DOHH2 (cell line): ENCODE measurements at regions not wholly inside any gene's neighbourhood (a gene's known extent, or its start where the extent isn't known, plus 50 kb on each side); places are given as distances from the start of the nearest gene placed in this dataset.

Experiments
- H3F3A ChIP-seq: fragments of 200-600 bp; sonication (generic), shearing (Covaris generic); 2 replicates; pipeline ENCODE4 v1.6.0; 2016; ENCODE audit warnings: antibody characterized with exemption, mild to moderate bottlenecking; ENCODE audit not compliant: control insufficient read depth, insufficient read depth
- H3K27ac ChIP-seq: fragments of 200-600 bp; sonication (generic); 2 replicates; pipeline ENCODE4 v1.5.1; 2014; ENCODE audit warnings: low read depth, mild to moderate bottlenecking, low read length, moderate library complexity
- H3K27me3 ChIP-seq: fragments of 200-600 bp; sonication (generic); 2 replicates; pipeline ENCODE4 v1.6.1; 2014; ENCODE audit warnings: mild to moderate bottlenecking, low read length, mixed read lengths; ENCODE audit not compliant: control insufficient read depth
- H3K36me3 ChIP-seq: fragments of 200-600 bp; sonication (generic); 2 replicates; pipeline ENCODE4 v1.6.1; 2014; ENCODE audit warnings: mild to moderate bottlenecking, low read length, moderate library complexity, mixed read lengths; ENCODE audit not compliant: control insufficient read depth
- H3K4me1 ChIP-seq: fragments of 200-600 bp; sonication (generic); 2 replicates; pipeline ENCODE4 v1.6.1; 2014; ENCODE audit warnings: mild to moderate bottlenecking, low read length, mixed read lengths; ENCODE audit not compliant: control insufficient read depth
- H3K4me2 ChIP-seq: fragments of 200-600 bp; sonication (generic); 2 replicates; pipeline ENCODE4 v1.6.0; 2014; ENCODE audit warnings: mild to moderate bottlenecking, low read length, moderate library complexity
- H3K4me3 ChIP-seq: fragments of 200-600 bp; sonication (generic); 2 replicates; pipeline ENCODE4 v1.5.1; 2014; ENCODE audit warnings: mild to moderate bottlenecking, low read length, mixed read lengths
- H3K79me2 ChIP-seq: fragments of 200-600 bp; sonication (generic); 2 replicates; pipeline ENCODE4 v1.6.1; 2014; ENCODE audit warnings: mild to moderate bottlenecking, low read length, mixed read lengths; ENCODE audit not compliant: control insufficient read depth
- H3K9me2 ChIP-seq: fragments of 200-600 bp; sonication (generic); replicated peaks from 2 replicates; pipeline ENCODE4 v1.6.1; 2014; ENCODE audit warnings: mild to moderate bottlenecking, low read length, mixed read lengths; ENCODE audit not compliant: control insufficient read depth
- H3K9me3 ChIP-seq: fragments of 200-600 bp; sonication (generic); 2 replicates; pipeline ENCODE4 v1.6.1; 2014; ENCODE audit warnings: antibody characterized with exemption, low read length, mixed read lengths; ENCODE audit not compliant: control insufficient read depth, insufficient read depth
- H4K20me1 ChIP-seq: fragments of 200-600 bp; sonication (generic); 2 replicates; pipeline ENCODE4 v1.6.0; 2014; ENCODE audit warnings: low read depth, mild to moderate bottlenecking, antibody characterized with exemption, low read length, moderate library complexity; ENCODE audit not compliant: control insufficient read depth, insufficient read depth
- CTCF ChIP-seq: fragments of 200-600 bp; sonication (generic); IDR thresholded peaks from one replicate; pipeline ENCODE4 v1.5.1; 2014; ENCODE audit warnings: antibody characterized with exemption, mild to moderate bottlenecking, low read depth, low read length; ENCODE audit not compliant: poor library complexity, severe bottlenecking
- EZH2phosphoT487 ChIP-seq: fragments of 200-600 bp; sonication (generic); IDR thresholded peaks from 2 replicates; pipeline ENCODE4 v1.6.1; 2017; ENCODE audit warnings: borderline replicate concordance, mild to moderate bottlenecking, antibody characterized with exemption, low read length, moderate library complexity, mixed read lengths

- Histone ChIP-seq H3K9me2 (no peaks in the 10 kb centered on the region), H3K27me3 (peaks cover 3% of the 10 kb centered on the region; the same call in 1 of the 2 replicates), H3K36me3 (no peaks in the 10 kb centered on the region), H3K27ac (no peak overlapping the region), H3K4me1 (no peaks in the 10 kb centered on the region), H4K20me1 (no peaks in the 10 kb centered on the region), H3K4me3 (no peak overlapping the region), H3K79me2 (no peaks in the 10 kb centered on the region), H3K9me3 (no peaks in the 10 kb centered on the region), H3K4me2 (no peak overlapping the region), H3F3A (no peaks in the 10 kb centered on the region)
- TF ChIP-seq CTCF, result no peak
- TF ChIP-seq EZH2phosphoT487, result no peak
These were observed 167.9 kb upstream of the NTF3 start for GRCh38 chr12:5264006-5264405.

GRCh38 chr12:5267603-5268423, 164.1 kb upstream of the NTF3 start:
- H3K27ac ChIP-seq, result no peak overlapping the region
- no peaks in the 10 kb centered on the region; the same call in 1 of the 2 replicates for H3K27me3 ChIP-seq
- no peaks in the 10 kb centered on the region for H3K9me3 ChIP-seq
- no peaks in the 10 kb centered on the region for H3K4me1 ChIP-seq
- H3K4me3 ChIP-seq, result no peak overlapping the region
- no peaks in the 10 kb centered on the region for H3F3A ChIP-seq
- no peaks in the 10 kb centered on the region for H4K20me1 ChIP-seq
- H3K79me2 ChIP-seq, result no peaks in the 10 kb centered on the region
- no peak overlapping the region for H3K4me2 ChIP-seq
- TF ChIP-seq CTCF, result no peak
- TF ChIP-seq EZH2phosphoT487, result no peak
- H3K36me3 ChIP-seq, result no peaks in the 10 kb centered on the region
- no peaks in the 10 kb centered on the region for H3K9me2 ChIP-seq

- no peaks in the 10 kb centered on the region for H3K9me2 ChIP-seq
- no peak for TF ChIP-seq EZH2phosphoT487
- TF ChIP-seq CTCF, result no peak
These were observed 163.3 kb upstream of the NTF3 start for GRCh38 chr12:5268424-5269210.

More at GRCh38 chr12:5268424-5269210, 163.3 kb upstream of the NTF3 start:
- H3K79me2 ChIP-seq, result no peaks in the 10 kb centered on the region
- no peaks in the 10 kb centered on the region for H4K20me1 ChIP-seq
- no peaks in the 10 kb centered on the region for H3K9me3 ChIP-seq
- no peaks in the 10 kb centered on the region for H3K4me1 ChIP-seq
- H3F3A ChIP-seq, result no peaks in the 10 kb centered on the region
- H3K36me3 ChIP-seq, result no peaks in the 10 kb centered on the region
- H3K4me3 ChIP-seq, result no peak overlapping the region
- no peak overlapping the region for H3K27ac ChIP-seq
- H3K27me3 ChIP-seq, result no peaks in the 10 kb centered on the region
- H3K4me2 ChIP-seq, result no peak overlapping the region
